Hepatocyte (in vitro differentiated cells): ENCODE measurements at regions not wholly inside any gene's neighbourhood (a gene's known extent, or its start where the extent isn't known, plus 50 kb on each side); places are given as distances from the start of the nearest gene placed in this dataset.

Experiments
- CTCF ChIP-seq: fragments of 200-600 bp; sonication (generic); IDR thresholded peaks from 2 replicates; pipeline ENCODE4 v1.5.1; 2016; ENCODE audit warnings: antibody characterized with exemption, mild to moderate bottlenecking; ENCODE audit not compliant: poor library complexity
- EZH2 ChIP-seq: fragments of 200-600 bp; sonication (generic); IDR thresholded peaks from 2 replicates; pipeline ENCODE4 v1.6.1; 2016; ENCODE audit warnings: antibody characterized with exemption, mild to moderate bottlenecking, borderline replicate concordance
- EZH2phosphoT487 ChIP-seq: fragments of 200-600 bp; sonication (generic); IDR thresholded peaks from one replicate; pipeline ENCODE4 v1.6.1; 2018; ENCODE audit warnings: antibody characterized with exemption, mild to moderate bottlenecking, low read depth, moderate library complexity; ENCODE audit not compliant: unreplicated experiment, severe bottlenecking

GRCh38 chrX:1106478-1107210 is 105.8 kb downstream of the CRLF2 start:
- TF ChIP-seq CTCF = no peak
- TF ChIP-seq EZH2phosphoT487 = no peak
- TF ChIP-seq EZH2 = no peak
